HG02678 (cell line): ENCODE measurements at regions not wholly inside any gene's neighbourhood (a gene's known extent, or its start where the extent isn't known, plus 50 kb on each side); places are given as distances from the start of the nearest gene placed in this dataset.
"Not testable (repeated sequence)": the region's sequence is repeated elsewhere in the genome, so short reads cannot be mapped to it uniquely, and the experiment has no call there.

Experiments used
- ATAC-seq: cut with Tn5 transposase; IDR thresholded peaks from one replicate; pipeline ENCODE4 v1.9.1; 2021; ENCODE audit warnings: mild to moderate bottlenecking, moderate library complexity; ENCODE audit not compliant: unreplicated experiment

DNA sequence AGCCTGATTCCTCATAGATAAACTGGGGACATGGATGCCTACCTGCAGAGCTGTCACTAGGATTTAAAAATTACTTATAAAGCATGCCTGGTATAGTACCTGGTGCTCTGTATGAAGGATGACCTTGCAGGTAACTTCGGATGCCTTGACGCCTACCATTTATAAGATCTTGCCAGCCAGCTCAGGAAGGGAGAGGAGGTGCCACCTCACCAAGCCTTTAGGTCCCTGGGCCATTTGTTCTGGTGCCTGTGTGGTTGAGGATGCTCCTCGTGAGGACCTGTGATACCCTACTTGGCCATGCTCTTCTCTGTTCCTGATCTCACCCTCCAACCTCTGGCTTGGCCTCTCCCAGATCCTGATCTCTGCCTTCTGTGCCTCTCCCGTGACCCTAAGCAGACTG lies 85.2 kb downstream of the FDX1 start:
- ATAC-seq, result no peak

GRCh38 chr11:110517381-110517780 lies 87.6 kb downstream of the FDX1 start:
- not testable (repeated sequence) for ATAC-seq

DNA sequence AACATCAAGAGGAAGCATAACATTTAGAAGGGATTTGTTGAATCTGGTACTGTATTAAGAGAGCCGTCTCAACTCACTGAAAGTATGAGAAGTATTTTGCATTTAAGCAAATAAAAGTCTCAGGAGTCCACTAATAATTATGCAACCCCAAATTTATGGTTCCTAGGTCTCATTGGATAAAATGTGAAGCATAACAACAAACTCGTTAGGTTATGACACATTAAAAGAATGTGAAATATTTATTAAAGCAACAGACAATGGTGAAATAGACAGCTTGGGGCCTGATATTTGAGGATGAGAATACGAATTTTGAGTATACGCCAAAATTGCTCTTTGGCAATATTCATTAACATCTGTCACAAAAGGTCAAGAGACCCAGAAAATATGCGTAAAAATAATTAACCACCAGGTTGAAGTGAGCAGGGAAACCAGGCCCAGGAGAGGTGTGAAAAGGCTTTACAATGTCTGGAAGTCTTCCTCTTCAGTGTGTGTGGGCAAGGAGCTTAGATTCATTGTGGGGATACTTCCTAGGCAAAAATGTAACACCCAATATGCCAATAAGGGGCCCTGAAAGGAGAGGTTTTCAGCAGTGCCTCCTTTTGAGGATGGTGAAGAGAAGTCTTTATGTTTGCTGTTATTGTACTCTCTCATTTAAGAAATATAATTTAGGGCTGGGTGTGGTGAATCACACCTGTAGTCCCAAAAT lies 89.2 kb downstream of the FDX1 start:
- ATAC-seq, result no peak

GRCh38 chr11:110519796-110520195 lies 90.0 kb downstream of the FDX1 start:
- no peak for ATAC-seq

GRCh38 chr11:110522471-110522870 lies 92.7 kb downstream of the FDX1 start:
- no peak for ATAC-seq

- no peak for ATAC-seq
These were observed 94.5 kb downstream of the FDX1 start for GRCh38 chr11:110524238-110524637.

DNA sequence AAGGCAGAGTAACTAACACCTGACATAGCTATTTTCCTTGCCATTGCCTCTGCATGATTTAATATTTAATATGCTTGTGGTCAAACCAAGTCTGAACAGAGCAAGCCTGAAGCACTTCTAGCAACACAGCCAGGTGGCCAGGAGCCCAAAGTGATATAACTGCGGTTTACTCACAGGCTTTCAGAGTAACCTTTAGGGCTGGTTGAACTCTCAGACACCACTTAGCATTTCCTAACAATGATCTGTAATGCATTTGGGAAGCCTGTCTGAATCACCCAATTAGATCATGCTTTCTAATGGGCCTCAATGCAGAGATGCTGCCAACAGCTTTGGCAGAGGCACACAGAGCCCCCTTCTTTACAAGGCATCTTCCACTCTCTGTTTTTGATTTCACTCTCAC lies 96.1 kb downstream of the FDX1 start:
- ATAC-seq, result peak; percentile 88

GRCh38 chr11:110526323-110526722 lies 96.6 kb downstream of the FDX1 start:
- peak; percentile 61 for ATAC-seq
